ENCODE measurements at regions not wholly inside any gene's neighbourhood (a gene's known extent, or its start where the extent isn't known, plus 50 kb on each side); places are given as distances from the start of the nearest gene placed in this dataset.
"Not testable (repeated sequence)": the region's sequence is repeated elsewhere in the genome, so short reads cannot be mapped to it uniquely, and the experiment has no call there.

DNA sequence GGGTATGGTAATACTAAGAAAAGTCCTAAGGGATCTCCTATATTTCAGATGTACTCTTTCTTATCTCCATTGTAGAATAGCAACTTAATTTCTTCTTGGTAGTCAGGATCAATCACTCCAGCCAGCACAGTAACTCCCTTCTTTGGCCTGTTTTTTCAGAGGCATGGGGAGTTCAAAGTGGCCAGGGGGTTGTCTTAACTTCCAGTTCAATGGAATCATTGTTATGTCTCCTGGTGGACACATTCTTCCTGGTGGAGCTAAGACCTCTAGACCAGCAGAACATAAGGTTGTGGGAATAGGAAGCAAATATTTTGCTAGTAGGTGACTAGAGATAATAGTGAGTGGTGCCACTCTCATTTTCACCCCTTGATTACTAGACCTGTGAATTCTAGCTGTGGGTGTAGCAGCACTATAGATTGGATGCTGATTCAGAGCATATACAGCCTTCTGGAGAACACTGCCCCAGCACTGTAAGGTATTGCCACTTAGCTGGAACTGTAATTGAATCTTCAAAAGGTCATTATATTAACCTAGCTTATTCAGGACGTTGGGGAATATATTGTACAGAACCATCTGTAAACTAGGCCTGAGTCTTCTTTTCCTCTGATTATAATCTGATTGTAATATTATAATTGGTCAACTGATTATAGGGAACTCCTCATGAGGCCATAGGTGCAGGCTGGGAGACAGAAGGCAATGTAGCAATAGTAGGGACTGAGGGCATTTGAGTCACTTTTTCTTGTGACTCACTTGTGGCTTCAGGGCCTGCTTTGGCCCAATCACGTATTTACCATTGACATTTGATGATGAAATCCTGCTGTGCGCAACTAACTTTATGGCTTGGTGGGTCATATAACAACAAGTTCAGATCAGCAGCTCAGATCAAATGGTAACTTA lies 60.2 kb upstream of the ATP2B1 start:
- Histone ChIP-seq H3K4me3 (ENCODE audit: low read length in 2 of 2) (no peak overlapping the region), H3K36me3 (ENCODE audit: control insufficient read depth in 1 of 2, insufficient read depth in 2 of 2, low read length in 1 of 2) (no peaks in the 10 kb centered on the region), H3K4me1 (ENCODE audit: control insufficient read depth in 1 of 2, insufficient read depth in 2 of 2, low read length in 2 of 2) (no peaks in the 10 kb centered on the region), H3K27me3 (ENCODE audit: control insufficient read depth in 1 of 2, insufficient read depth in 2 of 2, low read length in 1 of 2) (no peaks in the 10 kb centered on the region), H3K9me3 (ENCODE audit: control insufficient read depth, low read length) (no peaks in the 10 kb centered on the region), H3K27ac (ENCODE audit: low read depth in 1 of 2, low read length in 2 of 2) (no peak overlapping the region)
- DNase-seq: no peak
- intact Hi-C loops (cut with DNase I): no loop called here
- 85% methylated on average over 3 of the region's 3 CpGs for WGBS, 2 donors
- ATAC-seq (ENCODE audit: low FRiP score): no peak

GRCh38 chr12:89765959-89766824 lies 57.6 kb upstream of the ATP2B1 start:
- intact Hi-C loops (cut with DNase I): no loop called here
- no peaks in the 10 kb centered on the region for H3K36me3 ChIP-seq (ENCODE audit: control insufficient read depth in 1 of 2, insufficient read depth in 2 of 2, low read length in 1 of 2)
- no peaks in the 10 kb centered on the region for H3K27me3 ChIP-seq (ENCODE audit: control insufficient read depth in 1 of 2, insufficient read depth in 2 of 2, low read length in 1 of 2)
- H3K9me3 ChIP-seq (ENCODE audit: control insufficient read depth, low read length): no peaks in the 10 kb centered on the region
- H3K4me1 ChIP-seq (ENCODE audit: control insufficient read depth in 1 of 2, insufficient read depth in 2 of 2, low read length in 2 of 2): no peaks in the 10 kb centered on the region
- H3K4me3 ChIP-seq (ENCODE audit: low read length in 2 of 2): no peak overlapping the region
- DNase-seq (no peak), ATAC-seq (ENCODE audit: low FRiP score) (no peak)
- no peak overlapping the region for H3K27ac ChIP-seq (ENCODE audit: low read depth in 1 of 2, low read length in 2 of 2)
- 85 to 92% methylated on average over 3 of the region's 3 CpGs for WGBS, 2 donors

DNA sequence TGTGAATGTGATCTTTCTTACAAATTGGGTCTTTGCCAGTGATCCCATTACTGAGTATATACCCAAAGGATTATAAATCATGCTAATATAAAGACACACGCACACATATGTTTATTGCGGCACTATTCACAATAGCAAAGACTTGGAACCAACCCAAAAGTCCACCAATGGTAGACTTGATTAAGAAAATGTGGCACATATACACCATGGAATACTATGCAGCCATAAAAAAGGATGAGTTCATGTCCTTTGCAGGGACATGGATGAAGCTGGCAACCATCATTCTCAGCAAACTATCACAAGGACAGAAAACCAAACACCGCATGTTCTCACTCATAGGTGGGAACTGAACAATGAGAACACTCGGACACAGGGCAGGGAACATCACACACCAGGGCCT lies 55.5 kb upstream of the ATP2B1 start:
- WGBS, 2 donors: 95 to 98% methylated on average over 4 of the region's 4 CpGs
- H3K27ac ChIP-seq (ENCODE audit: low read depth in 1 of 2, low read length in 2 of 2); H3K4me3 ChIP-seq (ENCODE audit: low read length in 2 of 2); intact Hi-C loops (cut with DNase I); H3K9me3 ChIP-seq (ENCODE audit: control insufficient read depth, low read length); H3K4me1 ChIP-seq (ENCODE audit: control insufficient read depth in 1 of 2, insufficient read depth in 2 of 2, low read length in 2 of 2); ATAC-seq (ENCODE audit: low FRiP score); H3K36me3 ChIP-seq (ENCODE audit: control insufficient read depth in 1 of 2, insufficient read depth in 2 of 2, low read length in 1 of 2); H3K27me3 ChIP-seq (ENCODE audit: control insufficient read depth in 1 of 2, insufficient read depth in 2 of 2, low read length in 1 of 2); DNase-seq: not testable (repeated sequence)

DNA sequence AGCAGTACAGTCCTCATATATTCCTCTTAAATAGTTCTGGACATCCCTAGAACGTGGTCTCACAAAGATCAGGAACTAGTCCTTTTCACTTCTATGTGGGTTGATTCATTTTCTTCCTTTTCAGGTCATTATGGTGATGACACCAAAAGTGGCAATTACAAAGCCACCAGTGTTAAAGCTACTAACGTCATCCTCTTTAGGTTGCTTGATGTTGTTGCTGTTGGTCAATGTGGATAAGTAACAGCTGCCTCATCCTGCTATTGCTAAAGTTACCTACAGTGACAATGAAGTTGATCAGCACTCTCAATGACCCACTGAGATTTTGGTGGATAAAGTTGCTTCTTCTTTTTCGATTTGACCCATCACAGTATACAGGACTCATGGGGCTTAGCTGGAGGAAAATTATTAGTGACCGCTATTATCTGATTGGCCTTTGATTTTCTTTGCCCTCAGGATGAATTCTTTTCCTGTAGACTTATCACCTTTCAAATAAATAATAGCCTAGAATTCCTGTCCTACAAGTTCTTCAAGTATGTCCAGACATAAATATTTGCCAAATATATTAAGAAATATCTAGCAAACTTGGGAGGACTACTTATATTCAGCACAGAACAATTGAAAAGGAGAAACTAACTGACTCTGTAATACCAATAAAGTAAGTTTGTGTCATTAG lies 54.0 kb upstream of the ATP2B1 start:
- intact Hi-C loops (cut with DNase I): no loop called here

DNA sequence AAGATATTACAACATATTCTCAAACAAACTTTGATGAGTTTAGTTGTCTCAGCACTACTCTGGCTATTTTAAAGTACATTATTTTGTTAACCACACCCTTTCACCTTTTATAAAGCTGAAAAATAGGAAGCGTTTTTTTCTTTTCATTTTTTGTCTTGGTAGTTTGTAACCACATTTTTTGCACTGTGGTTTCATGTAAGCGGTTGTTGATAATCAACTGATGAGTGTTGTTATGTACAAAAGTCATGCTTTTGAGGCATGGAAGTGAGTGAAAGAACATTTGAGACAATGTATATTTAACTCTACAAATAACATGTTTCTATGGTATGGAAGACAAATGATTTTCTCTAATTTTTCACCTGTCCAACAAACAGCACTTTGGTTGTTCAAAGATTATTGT lies 52.1 kb upstream of the ATP2B1 start:
- intact Hi-C loops (cut with DNase I): no loop called here
- WGBS, 2 donors: 87 to 88% methylated on average over 2 of the region's 2 CpGs

More for the DNA sequence above, 54.0 kb upstream of the ATP2B1 start:
- Histone ChIP-seq H3K4me1 (ENCODE audit: control insufficient read depth in 1 of 2, insufficient read depth in 2 of 2, low read length in 2 of 2) (no peaks in the 10 kb centered on the region), H3K27me3 (ENCODE audit: control insufficient read depth in 1 of 2, insufficient read depth in 2 of 2, low read length in 1 of 2) (no peaks in the 10 kb centered on the region), H3K9me3 (ENCODE audit: control insufficient read depth, low read length) (no peaks in the 10 kb centered on the region), H3K4me3 (ENCODE audit: low read length in 2 of 2) (no peak overlapping the region), H3K36me3 (ENCODE audit: control insufficient read depth in 1 of 2, insufficient read depth in 2 of 2, low read length in 1 of 2) (no peaks in the 10 kb centered on the region), H3K27ac (ENCODE audit: low read depth in 1 of 2, low read length in 2 of 2) (no peak overlapping the region)
- ATAC-seq (ENCODE audit: low FRiP score) (no peak), DNase-seq (no peak)
- 65 to 86% methylated on average over 4 of the region's 4 CpGs for WGBS, 2 donors

More for the DNA sequence above, 52.1 kb upstream of the ATP2B1 start:
- DNase-seq (no peak), ATAC-seq (ENCODE audit: low FRiP score) (no peak)
- no peaks in the 10 kb centered on the region for H3K9me3 ChIP-seq (ENCODE audit: control insufficient read depth, low read length)
- H3K36me3 ChIP-seq (ENCODE audit: control insufficient read depth in 1 of 2, insufficient read depth in 2 of 2, low read length in 1 of 2): no peaks in the 10 kb centered on the region
- no peak overlapping the region for H3K27ac ChIP-seq (ENCODE audit: low read depth in 1 of 2, low read length in 2 of 2)
- H3K4me1 ChIP-seq (ENCODE audit: control insufficient read depth in 1 of 2, insufficient read depth in 2 of 2, low read length in 2 of 2): no peaks in the 10 kb centered on the region
- H3K4me3 ChIP-seq (ENCODE audit: low read length in 2 of 2): no peak overlapping the region
- no peaks in the 10 kb centered on the region for H3K27me3 ChIP-seq (ENCODE audit: control insufficient read depth in 1 of 2, insufficient read depth in 2 of 2, low read length in 1 of 2)
